HG03439 (cell line): ENCODE measurements at regions not wholly inside any gene's neighbourhood (a gene's known extent, or its start where the extent isn't known, plus 50 kb on each side); places are given as distances from the start of the nearest gene placed in this dataset.
"Not testable (repeated sequence)": the region's sequence is repeated elsewhere in the genome, so short reads cannot be mapped to it uniquely, and the experiment has no call there.

Experiments used
- ATAC-seq: cut with Tn5 transposase; IDR thresholded peaks from one replicate; pipeline ENCODE4 v1.9.1; 2021; ENCODE audit warnings: mild to moderate bottlenecking, moderate library complexity; ENCODE audit not compliant: unreplicated experiment

DNA sequence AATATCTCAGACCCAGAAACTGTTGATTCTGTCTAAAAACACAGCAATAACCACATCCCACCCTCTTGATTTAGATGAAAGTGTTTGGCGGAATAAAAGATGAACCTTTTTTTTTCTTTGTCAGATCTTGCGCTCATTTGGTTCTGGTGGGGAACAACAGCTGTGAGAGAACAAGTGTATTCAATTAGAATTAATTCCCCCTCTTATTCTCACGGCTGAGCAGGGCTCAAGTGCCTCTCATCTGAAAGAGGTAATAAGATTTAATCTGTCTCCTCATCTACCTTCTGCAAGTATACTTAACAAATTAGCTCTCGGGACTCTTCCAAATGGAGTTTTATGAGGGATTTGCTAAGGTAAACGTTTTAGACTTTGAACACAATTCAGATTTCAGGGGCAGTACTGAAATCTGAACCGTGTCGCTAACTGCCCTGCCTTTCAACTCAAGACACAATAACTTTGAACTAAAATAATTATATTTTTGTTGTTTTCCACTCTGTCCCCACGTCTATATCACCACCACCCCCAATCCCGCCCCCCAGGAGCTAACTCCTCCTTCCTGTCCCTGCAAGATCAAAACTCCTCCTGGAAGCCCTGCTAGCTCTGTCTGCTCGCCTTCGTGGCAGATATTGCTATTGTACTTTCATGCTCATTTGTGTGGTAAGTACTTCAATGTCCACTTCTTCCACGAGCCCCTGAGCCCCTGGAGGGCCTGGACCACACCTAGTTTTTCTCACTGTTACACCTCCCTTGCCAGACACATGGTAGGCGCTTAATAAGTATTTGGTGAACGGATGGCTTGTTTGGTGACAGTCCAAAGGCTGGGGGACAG, 54.2 kb upstream of the ROPN1B start:
- ATAC-seq = not testable (repeated sequence)

DNA sequence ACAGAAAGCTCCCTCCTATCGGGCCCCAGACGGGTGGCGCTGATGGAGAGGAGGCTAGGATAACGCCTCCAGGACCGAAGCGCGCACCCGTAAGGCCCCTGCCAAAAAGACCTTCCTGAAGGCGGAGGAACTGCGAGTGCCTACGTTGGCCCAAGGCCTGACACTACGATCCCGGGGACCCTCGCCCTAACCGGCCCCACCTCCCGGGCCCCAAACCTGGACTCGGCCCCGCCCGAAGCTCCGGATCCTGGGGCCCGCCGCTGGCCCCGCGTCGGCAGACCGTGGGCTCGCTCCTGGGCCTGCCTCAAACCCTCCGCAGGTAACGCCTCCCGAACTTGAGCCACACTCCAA, 53.6 kb upstream of the ROPN1B start:
- not testable (repeated sequence) for ATAC-seq

DNA sequence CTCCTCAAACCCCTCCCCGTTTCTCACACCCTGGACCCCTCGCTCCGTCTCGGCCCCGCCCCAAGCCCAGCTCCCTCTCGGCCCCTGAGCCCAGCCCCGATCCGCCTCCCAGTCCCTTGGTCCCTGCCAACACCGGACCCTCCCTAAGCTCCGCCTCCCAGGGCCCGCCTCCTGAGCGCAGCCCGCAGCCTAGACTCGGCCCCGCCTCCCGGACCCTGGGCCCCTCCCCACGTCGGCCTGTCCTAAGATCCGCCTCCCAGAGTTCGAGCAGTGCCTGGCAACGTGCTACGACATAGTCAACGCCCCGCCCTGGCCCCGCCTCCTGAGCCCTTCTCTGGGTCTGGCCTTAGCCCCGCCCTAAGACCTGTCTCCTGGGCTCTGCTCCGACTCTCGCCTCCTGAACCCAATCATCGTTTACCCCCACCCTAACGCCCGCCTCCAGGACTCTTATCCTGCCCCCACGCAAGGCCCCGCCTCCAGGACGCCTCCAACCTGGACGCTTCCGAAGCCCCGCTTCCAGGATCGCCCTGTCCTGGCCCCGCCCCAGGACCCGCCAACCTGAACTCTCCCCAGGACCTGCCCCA, 53.1 kb upstream of the ROPN1B start:
- peak; percentile 94 for ATAC-seq

DNA sequence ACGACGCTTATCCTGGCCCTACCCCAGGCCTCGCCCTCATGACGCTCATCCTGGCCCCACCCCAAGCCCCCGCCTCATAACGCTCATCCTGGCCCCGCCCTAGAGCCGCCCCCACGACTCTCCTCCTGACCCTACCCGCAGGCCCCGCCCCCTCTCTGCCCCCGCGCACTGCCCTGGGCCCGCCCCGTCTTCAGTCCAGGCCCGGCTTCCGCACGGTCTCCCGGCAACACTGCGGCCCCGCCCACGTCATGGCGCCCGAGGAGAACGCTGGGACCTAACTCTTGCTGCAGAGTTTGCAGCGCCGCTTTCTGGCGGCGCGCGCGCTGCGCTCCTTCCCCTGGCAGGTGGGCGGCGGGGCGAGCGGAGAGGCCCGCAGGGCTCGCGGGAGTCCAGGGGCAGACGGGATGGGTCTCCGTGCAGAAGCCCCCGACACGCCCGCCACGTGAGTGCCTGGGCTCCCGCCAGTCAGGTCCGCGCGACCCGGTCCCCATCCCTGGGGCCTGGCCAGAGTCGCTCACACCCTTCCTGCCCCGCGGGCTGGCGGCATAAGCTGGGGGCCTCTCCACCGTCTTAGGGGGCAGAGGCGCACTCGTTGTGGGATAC, 52.5 kb upstream of the ROPN1B start:
- peak; percentile 77 for ATAC-seq

DNA sequence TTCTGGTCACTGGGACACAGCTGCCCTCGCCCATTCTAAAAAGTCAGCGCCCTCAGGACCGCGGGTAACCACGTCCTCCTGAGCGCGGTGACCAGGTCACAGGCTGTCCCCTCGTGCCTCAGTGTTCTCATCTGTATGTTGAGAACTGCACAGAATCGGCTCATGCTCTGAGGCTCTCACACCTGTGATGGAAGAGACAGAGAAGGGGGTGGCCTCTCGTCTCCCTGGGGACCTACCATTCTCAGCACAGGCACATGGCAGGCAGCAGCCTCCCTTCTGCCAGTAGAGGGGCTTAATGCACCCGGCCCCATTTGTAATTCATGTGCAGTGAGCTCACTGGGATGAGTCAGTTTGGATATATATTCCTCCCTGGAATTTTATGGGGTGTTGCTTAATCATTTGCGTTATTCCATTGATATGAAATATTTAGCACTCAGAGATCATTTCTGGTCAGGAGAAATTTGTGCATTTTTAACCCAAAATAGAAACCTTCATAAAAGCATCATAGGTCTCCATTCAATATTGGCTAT, 51.9 kb upstream of the ROPN1B start:
- not testable (repeated sequence) for ATAC-seq

DNA sequence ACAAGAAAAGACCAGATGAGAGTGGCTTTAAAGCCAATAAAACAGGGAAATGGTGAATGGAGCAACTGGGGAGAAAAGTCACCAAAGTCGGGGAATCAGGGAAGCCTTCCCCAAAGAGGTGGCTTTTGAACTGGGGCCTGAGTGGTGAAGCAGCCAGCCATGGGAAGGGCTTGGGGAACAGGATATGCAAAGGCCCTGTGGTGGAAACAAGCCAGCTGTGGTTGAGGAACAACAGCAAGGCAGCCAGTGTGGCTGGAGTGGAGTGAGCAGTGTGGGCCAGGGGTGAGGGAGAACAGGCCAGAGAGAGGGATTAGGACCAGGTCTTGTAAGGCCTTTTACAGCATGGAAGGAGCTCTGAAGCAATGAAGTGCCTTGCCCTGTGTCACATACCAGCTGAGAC, 51.0 kb upstream of the ROPN1B start:
- ATAC-seq = not testable (repeated sequence)

DNA sequence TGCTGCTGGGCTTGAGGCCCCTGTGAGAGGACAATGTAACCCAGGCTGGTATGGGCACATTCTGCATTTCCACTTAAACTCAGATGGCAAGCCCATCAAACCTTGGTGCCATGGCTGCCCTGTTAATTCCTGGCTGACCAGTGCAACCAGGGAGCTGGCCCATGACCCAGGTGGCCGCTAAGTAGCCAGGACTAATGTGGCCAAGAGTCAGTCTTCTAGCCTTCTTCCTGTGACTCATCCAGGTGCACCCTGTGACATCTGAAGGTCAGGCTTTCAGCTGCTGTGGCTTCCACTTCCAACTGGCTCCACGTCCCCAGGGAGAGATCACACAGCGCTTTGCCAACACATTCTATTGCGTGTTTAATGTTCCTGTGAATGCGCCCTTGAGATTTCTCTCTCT, 50.5 kb upstream of the ROPN1B start:
- ATAC-seq = not testable (repeated sequence)

DNA sequence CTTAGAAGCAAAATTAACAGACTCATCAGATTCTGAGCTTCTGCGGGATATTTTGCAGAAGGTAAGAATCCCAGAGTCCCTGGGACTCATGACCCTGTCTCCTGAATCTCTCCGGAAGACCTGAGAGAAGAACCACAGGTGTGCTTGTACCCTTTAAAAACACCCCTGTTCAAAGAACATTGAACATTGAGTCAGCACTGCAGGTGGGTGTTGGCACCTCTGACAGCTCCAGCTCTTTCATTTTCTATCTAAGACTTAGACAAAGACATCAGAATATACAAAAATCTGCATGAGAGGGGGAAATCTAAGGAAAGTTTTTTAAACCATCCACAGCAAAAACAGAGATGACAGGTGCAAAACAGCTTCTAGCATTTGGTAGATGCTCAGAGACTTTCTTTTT, 50.1 kb upstream of the ROPN1B start:
- not testable (repeated sequence) for ATAC-seq
